H9 (cell line): ENCODE measurements at regions not wholly inside any gene's neighbourhood (a gene's known extent, or its start where the extent isn't known, plus 50 kb on each side); places are given as distances from the start of the nearest gene placed in this dataset.

Experiments
- DNase-seq: peaks from one replicate; pipeline ENCODE4 v3.0.0-alpha.2; 2017
- H2AFZ ChIP-seq: one replicate; pipeline ENCODE4 v1.6.1; 2013; ENCODE audit warnings: mild to moderate bottlenecking, low read length, control low read depth, moderate library complexity
- H2AK5ac ChIP-seq: 2 replicates; pipeline ENCODE4 v1.6.1; 2013; ENCODE audit warnings: low read length, control low read depth, mixed read lengths; ENCODE audit not compliant: insufficient read length
- H2BK120ac ChIP-seq: one replicate; pipeline ENCODE4 v1.6.1; 2013; ENCODE audit warnings: low read depth, mild to moderate bottlenecking, low read length, control low read depth, inconsistent platforms; ENCODE audit not compliant: poor library complexity, severe bottlenecking
- H2BK12ac ChIP-seq: 2 replicates; pipeline ENCODE4 v1.6.1; 2013; ENCODE audit warnings: low read length, control low read depth, mixed read lengths, low read depth; ENCODE audit not compliant: insufficient read length
- H2BK15ac ChIP-seq: 2 replicates; pipeline ENCODE4 v1.6.1; 2013; ENCODE audit warnings: low read depth, low read length, control low read depth
- H2BK20ac ChIP-seq: one replicate; pipeline ENCODE4 v1.6.1; 2013; ENCODE audit warnings: low read depth, mild to moderate bottlenecking, low read length, control low read depth, inconsistent platforms; ENCODE audit not compliant: poor library complexity, severe bottlenecking
- H2BK5ac ChIP-seq: 2 replicates; pipeline ENCODE4 v1.6.1; 2013; ENCODE audit warnings: low read length, control low read depth, mixed read lengths; ENCODE audit not compliant: insufficient read length
- H3K14ac ChIP-seq: 2 replicates; pipeline ENCODE4 v1.6.1; 2013; ENCODE audit warnings: low read length, control low read depth; ENCODE audit not compliant: insufficient read depth
- H3K18ac ChIP-seq: 2 replicates; pipeline ENCODE4 v1.6.1; 2013; ENCODE audit warnings: low read depth, mild to moderate bottlenecking, mixed read lengths, low read length, control low read depth; ENCODE audit not compliant: insufficient read length
- H3K23ac ChIP-seq: 2 replicates; pipeline ENCODE4 v1.6.1; 2013; ENCODE audit warnings: low read length, control low read depth, mixed read lengths, low read depth; ENCODE audit not compliant: insufficient read length
- H3K23me2 ChIP-seq: 2 replicates; pipeline ENCODE4 v1.6.1; 2013; ENCODE audit warnings: low read depth, mild to moderate bottlenecking, mixed read lengths, low read length, control low read depth; ENCODE audit not compliant: insufficient read length, poor library complexity, severe bottlenecking
- H3K27ac ChIP-seq: 2 replicates; pipeline ENCODE4 v1.5.1; 2013; ENCODE audit warnings: low read length, control low read depth, mixed read lengths, low read depth; ENCODE audit not compliant: insufficient read length
- H3K27me3 ChIP-seq: 2 replicates; pipeline ENCODE4 v1.6.1; 2013; ENCODE audit warnings: low read length, control low read depth, inconsistent platforms; ENCODE audit not compliant: insufficient read depth
- H3K4ac ChIP-seq: 2 replicates; pipeline ENCODE4 v1.6.1; 2013; ENCODE audit warnings: low read depth, mild to moderate bottlenecking, control low read depth, inconsistent platforms, low read length, moderate library complexity
- H3K4me1 ChIP-seq: 2 replicates; pipeline ENCODE4 v1.6.1; 2013; ENCODE audit warnings: low read length, control low read depth, inconsistent platforms; ENCODE audit not compliant: insufficient read depth
- H3K4me2 ChIP-seq: 2 replicates; pipeline ENCODE4 v1.6.1; 2013; ENCODE audit warnings: low read length, control low read depth, mixed read lengths; ENCODE audit not compliant: insufficient read length, insufficient read depth
- H3K56ac ChIP-seq: 2 replicates; pipeline ENCODE4 v1.6.1; 2013; ENCODE audit warnings: low read depth, mild to moderate bottlenecking, mixed read lengths, low read length, control low read depth; ENCODE audit not compliant: insufficient read length
- H3K79me1 ChIP-seq: 2 replicates; pipeline ENCODE4 v1.6.1; 2013; ENCODE audit warnings: low read depth, mild to moderate bottlenecking, moderate library complexity, low read length, control low read depth, inconsistent platforms; ENCODE audit not compliant: insufficient read depth, poor library complexity, severe bottlenecking
- H3K79me2 ChIP-seq: 2 replicates; pipeline ENCODE4 v1.6.1; 2013; ENCODE audit warnings: low read length, control low read depth, inconsistent platforms; ENCODE audit not compliant: insufficient read depth
- H3K9ac ChIP-seq: 2 replicates; pipeline ENCODE4 v1.6.1; 2013; ENCODE audit warnings: low read length, control low read depth, mixed read lengths; ENCODE audit not compliant: insufficient read length; ENCODE audit errors: extremely low read depth
- H3K9me3 ChIP-seq: one replicate; pipeline ENCODE4 v1.6.1; 2013; ENCODE audit warnings: low read depth, low read length, inconsistent platforms; ENCODE audit not compliant: control insufficient read depth
- H3T11ph ChIP-seq: one replicate; pipeline ENCODE4 v1.6.1; 2013; ENCODE audit warnings: mild to moderate bottlenecking, low read length, control low read depth, inconsistent platforms
- H4K20me1 ChIP-seq: one replicate; pipeline ENCODE4 v1.6.1; 2013; ENCODE audit not compliant: control insufficient read depth, insufficient read length, insufficient read depth
- H4K5ac ChIP-seq: 2 replicates; pipeline ENCODE4 v1.6.1; 2013; ENCODE audit warnings: low read depth, mild to moderate bottlenecking, mixed read lengths, low read length, control low read depth; ENCODE audit not compliant: insufficient read length
- H4K8ac ChIP-seq: replicated peaks from 2 replicates; pipeline ENCODE4 v1.6.1; 2013; ENCODE audit warnings: low read length, control low read depth, mixed read lengths, low read depth; ENCODE audit not compliant: insufficient read length
- H4K91ac ChIP-seq: 2 replicates; pipeline ENCODE4 v1.6.1; 2013; ENCODE audit warnings: low read depth, mild to moderate bottlenecking, moderate library complexity, mixed read lengths, low read length, control low read depth; ENCODE audit not compliant: insufficient read length
- H3K27ac Mint-ChIP-seq, 3 experiments: 2 replicates in 2 of 3; 3 replicates in 1 of 3; pipeline ENCODE4 v1.8.0; 2020 to 2021; ENCODE audit warnings: mixed read lengths in 3 of 3, mild to moderate bottlenecking in 1 of 3, moderate library complexity in 1 of 3
- H3K27me3 Mint-ChIP-seq: 2 replicates; pipeline ENCODE4 v1.8.0; 2021; ENCODE audit warnings: low read depth, mild to moderate bottlenecking, moderate library complexity, mixed read lengths
- H3K36me3 Mint-ChIP-seq, 3 experiments: 2 replicates in 2 of 3; 3 replicates in 1 of 3; pipeline ENCODE4 v1.8.0; 2020 to 2021; ENCODE audit warnings: low read depth in 3 of 3, mixed read lengths in 3 of 3; ENCODE audit not compliant: insufficient read depth in 1 of 3
- H3K4me1 Mint-ChIP-seq, 2 experiments: 2 replicates each; pipeline ENCODE4 v1.8.0; 2020; ENCODE audit warnings: mixed read lengths in 2 of 2
- H3K4me3 Mint-ChIP-seq, 2 experiments: 2 replicates in 1 of 2; 3 replicates in 1 of 2; pipeline ENCODE4 v1.8.0; 2020 to 2021; ENCODE audit warnings: mild to moderate bottlenecking in 2 of 2, mixed read lengths in 2 of 2, moderate library complexity in 1 of 2
- H3K9me3 Mint-ChIP-seq, 2 experiments: 2 replicates in 1 of 2; 3 replicates in 1 of 2; pipeline ENCODE4 v1.8.0; 2020; ENCODE audit warnings: mild to moderate bottlenecking in 2 of 2, mixed read lengths in 2 of 2, moderate library complexity in 1 of 2
- CTCF ChIP-seq: fragments of 200-600 bp; sonication (generic); conservative IDR thresholded peaks from 3 replicates; pipeline ENCODE4 v1.8.0; 2021; ENCODE audit warnings: antibody characterized with exemption, mild to moderate bottlenecking
- WGBS: extraction: QIAGEN DNeasy Blood & Tissue Kit; methylation state at CpG from one replicate; pipeline ENCODE4 v1.1.7; 2013; ENCODE audit warnings: missing lambda C conversion rate, low lambda C conversion rate, mixed read lengths; ENCODE audit not compliant: insufficient read length; ENCODE audit errors: extremely low coverage; 5-methylcytosine and 5-hydroxymethylcytosine counted together

GRCh38 chr1:229812693-229813092 is 186.6 kb downstream of the URB2 start:
- H2BK120ac ChIP-seq, result no peak overlapping the region
- H2BK5ac ChIP-seq, result no peak overlapping the region
- no peak overlapping the region for H3T11ph ChIP-seq
- H3K4me1 ChIP-seq, result no peaks in the 10 kb centered on the region
- no peak overlapping the region for H2BK20ac ChIP-seq
- H3K14ac ChIP-seq, result no peak overlapping the region
- H4K5ac ChIP-seq, result no peak overlapping the region
- DNase-seq, result no peak
- H3K4ac ChIP-seq, result no peak overlapping the region
- H3K27me3 ChIP-seq, result no peaks in the 10 kb centered on the region
- no peaks in the 10 kb centered on the region for H3K9me3 ChIP-seq
- H3K79me1 ChIP-seq, result no peaks in the 10 kb centered on the region
- no peak overlapping the region for H4K8ac ChIP-seq
- no peak overlapping the region for H2BK15ac ChIP-seq
- TF ChIP-seq CTCF, result no peak
- H3K9ac ChIP-seq, result no peak overlapping the region
- no peak overlapping the region for H2AFZ ChIP-seq
- Mint-ChIP-seq H3K36me3 (peaks cover 0 to 19% (median 8%) of the 10 kb centered on the region in 3 experiments; a peak in 6 of 7 replicates), H3K4me3 (no peak overlapping the region), H3K27ac (no peak overlapping the region), H3K27me3 (peaks cover 8% of the 10 kb centered on the region), H3K9me3 (peaks cover 18 to 32% of the 10 kb centered on the region in 2 experiments), H3K4me1 (peaks cover 14 to 20% of the 10 kb centered on the region in 2 experiments)
- no peak overlapping the region for H3K4me2 ChIP-seq
- no peak overlapping the region for H4K91ac ChIP-seq
- no peaks in the 10 kb centered on the region for H3K23me2 ChIP-seq
- WGBS, result no CpG with 5 or more reads among the region's 4 CpGs
- no peak overlapping the region for H3K18ac ChIP-seq
- no peak overlapping the region for H3K23ac ChIP-seq
- H4K20me1 ChIP-seq, result no peaks in the 10 kb centered on the region
- H2BK12ac ChIP-seq, result no peak overlapping the region
- no peaks in the 10 kb centered on the region for H3K79me2 ChIP-seq
- no peak overlapping the region for H3K27ac ChIP-seq
- H2AK5ac ChIP-seq, result no peak overlapping the region
- H3K56ac ChIP-seq, result no peak overlapping the region
